Epithelial cell of esophagus (primary cell): ENCODE measurements at regions not wholly inside any gene's neighbourhood (a gene's known extent, or its start where the extent isn't known, plus 50 kb on each side); places are given as distances from the start of the nearest gene placed in this dataset.

Experiments
- DNase-seq: peaks from one replicate; pipeline ENCODE4 v3.0.0; 2010; ENCODE audit warnings: low read depth
- H3K4me3 ChIP-seq: 2 replicates; pipeline ENCODE4 v1.5.1; 2011; ENCODE audit warnings: mild to moderate bottlenecking, low read length, control low read depth
- TF ChIP-seq, protein P1 (sequence below): IDR thresholded peaks from 2 replicates; pipeline ENCODE4 v1.5.1; 2011; ENCODE audit warnings: low read depth, mild to moderate bottlenecking, low read length, control low read depth, inconsistent platforms; ENCODE audit not compliant: insufficient read depth; ENCODE audit errors: missing control alignments

- TF ChIP-seq, protein P1, sequence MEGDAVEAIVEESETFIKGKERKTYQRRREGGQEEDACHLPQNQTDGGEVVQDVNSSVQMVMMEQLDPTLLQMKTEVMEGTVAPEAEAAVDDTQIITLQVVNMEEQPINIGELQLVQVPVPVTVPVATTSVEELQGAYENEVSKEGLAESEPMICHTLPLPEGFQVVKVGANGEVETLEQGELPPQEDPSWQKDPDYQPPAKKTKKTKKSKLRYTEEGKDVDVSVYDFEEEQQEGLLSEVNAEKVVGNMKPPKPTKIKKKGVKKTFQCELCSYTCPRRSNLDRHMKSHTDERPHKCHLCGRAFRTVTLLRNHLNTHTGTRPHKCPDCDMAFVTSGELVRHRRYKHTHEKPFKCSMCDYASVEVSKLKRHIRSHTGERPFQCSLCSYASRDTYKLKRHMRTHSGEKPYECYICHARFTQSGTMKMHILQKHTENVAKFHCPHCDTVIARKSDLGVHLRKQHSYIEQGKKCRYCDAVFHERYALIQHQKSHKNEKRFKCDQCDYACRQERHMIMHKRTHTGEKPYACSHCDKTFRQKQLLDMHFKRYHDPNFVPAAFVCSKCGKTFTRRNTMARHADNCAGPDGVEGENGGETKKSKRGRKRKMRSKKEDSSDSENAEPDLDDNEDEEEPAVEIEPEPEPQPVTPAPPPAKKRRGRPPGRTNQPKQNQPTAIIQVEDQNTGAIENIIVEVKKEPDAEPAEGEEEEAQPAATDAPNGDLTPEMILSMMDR: no peak
- no peak overlapping the region for H3K4me3 ChIP-seq
- no peak for DNase-seq
These were observed 268.6 kb downstream of the PTBP2 start for GRCh38 chr1:96990136-96990535.

- no peak for DNase-seq
- TF ChIP-seq, protein P1: no peak
- H3K4me3 ChIP-seq: no peak overlapping the region
These were observed 269.7 kb downstream of the PTBP2 start for GRCh38 chr1:96991261-96991660.

- H3K4me3 ChIP-seq: no peak overlapping the region
- TF ChIP-seq, protein P1: no peak
- DNase-seq: no peak
These were observed 271.3 kb downstream of the PTBP2 start for GRCh38 chr1:96992871-96993270.

GRCh38 chr1:96995351-96995750 is 273.8 kb downstream of the PTBP2 start:
- no peak overlapping the region for H3K4me3 ChIP-seq
- TF ChIP-seq, protein P1: no peak
- no peak for DNase-seq

GRCh38 chr1:96996001-96996400 is 274.4 kb downstream of the PTBP2 start:
- no peak for DNase-seq
- TF ChIP-seq, protein P1: no peak
- H3K4me3 ChIP-seq: no peak overlapping the region

DNA sequence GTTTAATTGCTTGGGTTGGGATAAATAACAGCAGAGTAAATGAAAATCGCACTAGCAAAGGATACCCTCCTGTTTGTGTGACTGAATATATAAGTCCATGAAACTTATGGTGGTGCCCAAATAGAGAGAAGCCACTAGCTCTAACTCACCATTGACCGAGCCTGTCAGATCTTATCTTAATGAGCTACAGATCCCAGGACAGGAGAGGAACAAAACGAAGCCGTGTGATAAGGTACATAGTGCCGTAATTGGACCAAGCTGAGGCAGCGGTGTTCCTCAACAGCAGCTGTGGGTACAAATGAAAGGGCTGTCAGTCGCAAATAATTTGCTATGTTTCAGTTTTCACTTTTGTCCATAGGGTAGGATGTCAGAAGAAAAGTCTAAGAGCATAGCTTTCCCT is 276.1 kb downstream of the PTBP2 start:
- no peak for DNase-seq
- TF ChIP-seq, protein P1: no peak
- H3K4me3 ChIP-seq: no peak overlapping the region

DNA sequence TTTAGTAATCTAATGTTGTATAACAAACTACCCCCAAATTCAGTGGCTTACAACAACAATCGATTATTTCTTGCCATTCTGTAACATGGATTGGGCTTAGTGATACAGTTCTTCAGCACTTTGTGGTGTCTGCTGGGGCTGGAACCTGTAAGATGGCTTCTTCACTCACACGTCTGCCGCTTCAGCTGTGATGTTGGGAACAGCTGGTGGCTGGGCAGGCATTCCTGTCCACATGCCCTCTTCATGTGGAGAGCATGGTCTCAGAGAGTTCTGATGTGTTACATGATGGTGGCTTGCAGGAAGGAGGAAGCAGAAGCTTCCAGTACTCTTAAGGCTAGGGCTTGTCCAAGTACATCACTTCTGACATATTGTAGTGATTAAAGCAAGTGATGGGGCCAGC is 276.9 kb downstream of the PTBP2 start:
- TF ChIP-seq, protein P1: no peak
- no peak for DNase-seq

More for the DNA sequence above, 276.9 kb downstream of the PTBP2 start:
- no peak overlapping the region for H3K4me3 ChIP-seq
